Bronchial epithelial cell (primary cell): ENCODE measurements at regions not wholly inside any gene's neighbourhood (a gene's known extent, or its start where the extent isn't known, plus 50 kb on each side); places are given as distances from the start of the nearest gene placed in this dataset.

Source experiments
- DNase-seq: peaks from one replicate; pipeline ENCODE4 v3.0.0-alpha.2; 2010; ENCODE audit warnings: low read depth
- FAIRE-seq: peaks from 2 replicates; lab custom pipeline; 2011; peaks lifted over from hg19 to GRCh38; lab: Jason Lieb, UNC
- H3K27me3 ChIP-seq: 2 replicates; pipeline ENCODE4 v1.5.1; 2011; ENCODE audit warnings: low read length; ENCODE audit not compliant: control insufficient read depth, insufficient read depth
- H3K36me3 ChIP-seq: 2 replicates; pipeline ENCODE4 v1.5.1; 2011; ENCODE audit warnings: low read length; ENCODE audit not compliant: control insufficient read depth, insufficient read depth
- H3K4me3 ChIP-seq: 2 replicates; pipeline ENCODE4 v1.5.1; 2011; ENCODE audit warnings: mild to moderate bottlenecking, low read depth, low read length, control low read depth
- CTCF ChIP-seq: IDR thresholded peaks from 2 replicates; pipeline ENCODE4 v1.5.1; 2011; ENCODE audit warnings: mild to moderate bottlenecking, moderate library complexity, low read length, control low read depth, inconsistent platforms; ENCODE audit not compliant: insufficient read depth, severe bottlenecking

- Histone ChIP-seq H3K27me3 (no peaks in the 10 kb centered on the region), H3K4me3 (no peak overlapping the region), H3K36me3 (no peaks in the 10 kb centered on the region)
- FAIRE-seq = no peak
- DNase-seq = no peak
- no peak for TF ChIP-seq CTCF
These were observed 81.5 kb upstream of the FAM216B start for GRCh38 chr13:42699912-42700311.

DNA sequence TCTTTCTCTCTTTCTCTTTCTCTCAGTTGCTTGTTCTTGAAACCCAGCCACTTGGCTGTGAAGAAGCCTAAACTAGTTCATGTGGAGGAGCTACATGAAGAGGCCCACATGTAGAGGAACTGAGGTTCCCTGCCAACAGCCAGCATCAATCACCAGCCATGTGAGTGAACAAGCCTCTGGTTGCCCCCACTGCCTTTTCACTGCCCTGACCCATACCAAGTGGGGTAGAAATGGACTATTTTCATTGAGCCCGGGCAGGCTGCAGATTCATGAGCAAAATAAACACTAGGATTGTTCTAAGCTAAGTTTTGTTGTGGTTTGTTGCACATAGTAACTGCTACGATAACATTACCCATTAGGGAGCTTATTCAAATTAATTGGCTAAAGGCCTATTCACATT is 78.7 kb upstream of the FAM216B start:
- no peak for FAIRE-seq
- no peaks in the 10 kb centered on the region for H3K36me3 ChIP-seq
- H3K27me3 ChIP-seq = no peaks in the 10 kb centered on the region
- no peak for TF ChIP-seq CTCF
- H3K4me3 ChIP-seq = no peak overlapping the region
- no peak for DNase-seq

DNA sequence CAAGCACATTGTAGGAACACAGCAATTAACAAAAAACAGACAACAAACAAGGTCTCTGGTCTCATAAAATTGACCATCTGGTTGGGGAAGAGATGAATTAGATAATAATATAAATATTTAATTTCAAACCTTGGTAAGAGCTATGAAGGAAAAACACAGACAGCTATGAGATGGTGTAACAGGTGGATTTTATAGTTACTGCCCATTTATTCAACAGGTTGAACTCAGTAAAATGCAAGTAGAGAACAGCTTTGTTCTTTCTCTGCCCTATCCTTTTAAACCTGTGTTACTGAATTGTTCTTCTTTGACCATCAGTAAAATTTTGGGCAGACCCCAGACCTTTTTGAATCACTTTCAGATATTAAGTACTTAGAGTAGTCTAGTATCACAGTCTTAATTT is 77.6 kb upstream of the FAM216B start:
- no peak for TF ChIP-seq CTCF
- FAIRE-seq (no peak), DNase-seq (no peak)
- Histone ChIP-seq H3K4me3 (no peak overlapping the region), H3K36me3 (no peaks in the 10 kb centered on the region), H3K27me3 (no peaks in the 10 kb centered on the region)

GRCh38 chr13:42706286-42706685 is 75.1 kb upstream of the FAM216B start:
- Histone ChIP-seq H3K4me3 (no peak overlapping the region), H3K27me3 (no peaks in the 10 kb centered on the region), H3K36me3 (no peaks in the 10 kb centered on the region)
- TF ChIP-seq CTCF = no peak
- FAIRE-seq (no peak), DNase-seq (no peak)

- DNase-seq = no peak
- no peaks in the 10 kb centered on the region for H3K27me3 ChIP-seq
- TF ChIP-seq CTCF = no peak
- no peaks in the 10 kb centered on the region for H3K36me3 ChIP-seq
- no peak overlapping the region for H3K4me3 ChIP-seq
- FAIRE-seq = no peak
These were observed 74.3 kb upstream of the FAM216B start for GRCh38 chr13:42707048-42707447.

GRCh38 chr13:42707586-42707985 is 73.8 kb upstream of the FAM216B start:
- FAIRE-seq (no peak), DNase-seq (peak; percentile 29)
- no peak for TF ChIP-seq CTCF

More at GRCh38 chr13:42707586-42707985, 73.8 kb upstream of the FAM216B start:
- Histone ChIP-seq H3K4me3 (no peak overlapping the region), H3K36me3 (no peaks in the 10 kb centered on the region), H3K27me3 (no peaks in the 10 kb centered on the region)
